ENCODE measurements at regions not wholly inside any gene's neighbourhood (a gene's known extent, or its start where the extent isn't known, plus 50 kb on each side); places are given as distances from the start of the nearest gene placed in this dataset.

DNA sequence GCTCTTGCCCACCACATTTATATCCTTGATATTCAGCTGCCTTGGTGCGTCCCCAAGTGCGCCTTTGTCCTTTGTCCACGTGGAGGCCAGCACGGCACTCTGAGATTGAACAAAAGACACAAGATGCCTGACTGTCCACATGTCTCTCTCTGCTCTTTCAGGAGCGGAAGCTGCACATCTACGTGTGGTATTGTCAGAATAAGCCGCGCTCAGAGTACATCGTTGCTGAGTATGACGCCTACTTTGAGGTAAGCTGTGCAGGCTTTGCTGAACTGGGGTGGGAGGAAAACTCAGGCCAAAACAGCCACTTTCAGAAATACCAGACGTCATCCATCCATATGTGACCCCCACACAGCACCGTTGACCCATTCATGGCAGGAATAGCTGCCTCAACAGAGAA lies 72.0 kb upstream of the UMPS start:
- TF ChIP-seq, protein P1, sequence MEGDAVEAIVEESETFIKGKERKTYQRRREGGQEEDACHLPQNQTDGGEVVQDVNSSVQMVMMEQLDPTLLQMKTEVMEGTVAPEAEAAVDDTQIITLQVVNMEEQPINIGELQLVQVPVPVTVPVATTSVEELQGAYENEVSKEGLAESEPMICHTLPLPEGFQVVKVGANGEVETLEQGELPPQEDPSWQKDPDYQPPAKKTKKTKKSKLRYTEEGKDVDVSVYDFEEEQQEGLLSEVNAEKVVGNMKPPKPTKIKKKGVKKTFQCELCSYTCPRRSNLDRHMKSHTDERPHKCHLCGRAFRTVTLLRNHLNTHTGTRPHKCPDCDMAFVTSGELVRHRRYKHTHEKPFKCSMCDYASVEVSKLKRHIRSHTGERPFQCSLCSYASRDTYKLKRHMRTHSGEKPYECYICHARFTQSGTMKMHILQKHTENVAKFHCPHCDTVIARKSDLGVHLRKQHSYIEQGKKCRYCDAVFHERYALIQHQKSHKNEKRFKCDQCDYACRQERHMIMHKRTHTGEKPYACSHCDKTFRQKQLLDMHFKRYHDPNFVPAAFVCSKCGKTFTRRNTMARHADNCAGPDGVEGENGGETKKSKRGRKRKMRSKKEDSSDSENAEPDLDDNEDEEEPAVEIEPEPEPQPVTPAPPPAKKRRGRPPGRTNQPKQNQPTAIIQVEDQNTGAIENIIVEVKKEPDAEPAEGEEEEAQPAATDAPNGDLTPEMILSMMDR (IDR thresholded peaks at IDR 0.05; ENCODE audit: control extremely low read depth in 1 of 3, insufficient read depth in 1 of 3, low read depth in 1 of 3, low read length in 3 of 3): no peak
- TF ChIP-seq TEAD4 (IDR thresholded peaks at IDR 0.05; ENCODE audit: low read depth, low read length): no peak
- TF ChIP-seq SIN3A (conservative IDR thresholded peaks at IDR 0.05 in 1 of 2, IDR thresholded peaks at IDR 0.05 in 1 of 2; ENCODE audit: low read depth in 1 of 2, low read length in 2 of 2): no peak
